ENCODE measurements at regions not wholly inside any gene's neighbourhood (a gene's known extent, or its start where the extent isn't known, plus 50 kb on each side); places are given as distances from the start of the nearest gene placed in this dataset.
"Not testable (repeated sequence)": the region's sequence is repeated elsewhere in the genome, so short reads cannot be mapped to it uniquely, and the experiment has no call there.

DNA sequence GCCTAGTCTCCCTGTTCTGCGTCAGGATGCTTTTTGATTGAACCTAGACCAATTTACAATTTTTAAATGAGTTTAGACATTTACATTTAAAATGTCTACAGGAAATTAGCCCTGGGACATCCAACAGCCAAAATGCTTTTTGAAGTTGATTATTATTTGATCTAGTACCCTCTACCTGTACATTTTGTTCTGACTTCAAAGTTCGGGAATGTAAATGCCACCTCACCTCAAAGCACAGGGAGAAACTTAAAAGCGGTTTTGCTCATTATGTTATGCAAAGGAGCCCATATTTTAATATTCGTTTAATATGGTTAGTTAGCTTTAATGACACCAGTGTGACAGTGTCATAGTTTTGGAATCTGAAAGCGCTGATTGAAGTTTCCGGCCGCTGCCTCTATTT is 80.1 kb upstream of the FAM204A start:
- no peaks in the 10 kb centered on the region for H3K36me3 ChIP-seq (replicated peaks in 1 of 2)
- H3K9me3 ChIP-seq (replicated peaks in 1 of 3): no peaks in the 10 kb centered on the region
- WGBS, 4 donors: 68 to 75% (median 73%) methylated on average over 7 of the region's 7 CpGs
- no peak for DNase-seq
- TF ChIP-seq, protein P1, sequence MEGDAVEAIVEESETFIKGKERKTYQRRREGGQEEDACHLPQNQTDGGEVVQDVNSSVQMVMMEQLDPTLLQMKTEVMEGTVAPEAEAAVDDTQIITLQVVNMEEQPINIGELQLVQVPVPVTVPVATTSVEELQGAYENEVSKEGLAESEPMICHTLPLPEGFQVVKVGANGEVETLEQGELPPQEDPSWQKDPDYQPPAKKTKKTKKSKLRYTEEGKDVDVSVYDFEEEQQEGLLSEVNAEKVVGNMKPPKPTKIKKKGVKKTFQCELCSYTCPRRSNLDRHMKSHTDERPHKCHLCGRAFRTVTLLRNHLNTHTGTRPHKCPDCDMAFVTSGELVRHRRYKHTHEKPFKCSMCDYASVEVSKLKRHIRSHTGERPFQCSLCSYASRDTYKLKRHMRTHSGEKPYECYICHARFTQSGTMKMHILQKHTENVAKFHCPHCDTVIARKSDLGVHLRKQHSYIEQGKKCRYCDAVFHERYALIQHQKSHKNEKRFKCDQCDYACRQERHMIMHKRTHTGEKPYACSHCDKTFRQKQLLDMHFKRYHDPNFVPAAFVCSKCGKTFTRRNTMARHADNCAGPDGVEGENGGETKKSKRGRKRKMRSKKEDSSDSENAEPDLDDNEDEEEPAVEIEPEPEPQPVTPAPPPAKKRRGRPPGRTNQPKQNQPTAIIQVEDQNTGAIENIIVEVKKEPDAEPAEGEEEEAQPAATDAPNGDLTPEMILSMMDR (IDR thresholded peaks at IDR 0.05): no peak
- H3K27me3 ChIP-seq: peaks cover 7% of the 10 kb centered on the region
- H3K4me1 ChIP-seq (replicated peaks in 1 of 2): no peaks in the 10 kb centered on the region
- no peak overlapping the region for H3K27ac ChIP-seq
- intact Hi-C loops (cut with DNase I): loop anchor here in 1 of 2 donors (10.0 kb wide), 1 partner anchor 927 kb away; no protein-coding TSS in a partner anchor
- H3K4me3 ChIP-seq: no peak overlapping the region

DNA sequence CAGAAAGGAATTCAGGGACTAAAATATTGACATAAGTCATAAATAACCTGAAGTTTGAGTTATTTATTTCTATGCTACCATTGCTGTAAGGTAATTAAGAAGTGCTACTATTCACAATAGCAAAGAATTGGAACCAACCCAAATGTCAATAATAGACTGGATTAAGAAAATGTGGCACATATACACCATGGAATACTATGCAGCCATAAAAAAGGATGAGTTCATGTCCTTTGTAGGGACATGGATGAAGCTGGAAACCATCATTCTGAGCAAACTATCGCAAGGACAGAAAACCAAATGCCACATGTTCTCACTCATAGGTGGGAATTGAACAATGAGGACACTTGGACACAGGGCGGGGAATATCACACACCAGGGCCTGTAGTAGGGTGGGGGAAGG is 77.9 kb upstream of the FAM204A start:
- not testable (repeated sequence) for H3K27ac ChIP-seq; H3K4me3 ChIP-seq; H3K4me1 ChIP-seq (replicated peaks in 1 of 2); DNase-seq; H3K36me3 ChIP-seq (replicated peaks in 1 of 2); H3K9me3 ChIP-seq (replicated peaks in 1 of 3)
- WGBS, 4 donors: 79 to 83% (median 81%) methylated on average over 2 of the region's 2 CpGs
- H3K27me3 ChIP-seq: peaks cover 13% of the 10 kb centered on the region
- intact Hi-C loops (cut with DNase I): loop anchor here in 1 of 2 donors (10.0 kb wide), 1 partner anchor 925 kb away; no protein-coding TSS in a partner anchor

DNA sequence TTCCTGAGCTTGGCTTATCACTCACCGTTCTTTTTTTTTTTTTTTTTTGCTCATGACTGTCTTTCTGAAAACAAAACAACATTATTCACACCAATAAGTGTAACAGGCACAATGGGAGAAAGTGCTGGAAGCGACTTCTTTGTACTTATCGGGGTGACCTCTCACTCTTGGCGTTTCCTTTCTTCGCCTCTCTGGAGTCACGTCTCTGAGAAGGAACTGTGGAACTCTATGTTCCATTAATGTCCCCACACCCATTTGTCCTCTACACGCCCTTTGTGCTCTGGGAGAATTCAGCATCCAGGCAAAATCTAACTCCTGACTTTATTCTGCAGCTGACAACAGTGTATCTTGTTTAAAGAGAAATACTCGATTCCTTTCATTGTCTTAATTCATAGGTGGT is 70.8 kb upstream of the FAM204A start:
- 51 to 67% (median 62%) methylated on average over 8 of the region's 8 CpGs for WGBS, 4 donors
- peaks cover 6% of the 10 kb centered on the region for H3K27me3 ChIP-seq
- no peak for TF ChIP-seq POLR2A (IDR thresholded peaks at IDR 0.05)
- TF ChIP-seq, protein P1 (IDR thresholded peaks at IDR 0.05): no peak
- H3K36me3 ChIP-seq (replicated peaks in 1 of 2): no peaks in the 10 kb centered on the region
- no peak overlapping the region for H3K4me3 ChIP-seq
- DNase-seq: peak in 2 of 7 donors; percentile 5 to 16
- H3K9me3 ChIP-seq (replicated peaks in 1 of 3): no peaks in the 10 kb centered on the region
- no peak overlapping the region for H3K27ac ChIP-seq
- intact Hi-C loops (cut with DNase I): no loop called here
- H3K4me1 ChIP-seq (replicated peaks in 1 of 2): no peaks in the 10 kb centered on the region

- TF ChIP-seq, protein P1 (IDR thresholded peaks at IDR 0.05): no peak
- TF ChIP-seq POLR2A (IDR thresholded peaks at IDR 0.05): no peak
- Histone ChIP-seq H3K4me1 (replicated peaks in 1 of 2) (no peaks in the 10 kb centered on the region), H3K4me3 (no peak overlapping the region), H3K36me3 (replicated peaks in 1 of 2) (no peaks in the 10 kb centered on the region), H3K9me3 (replicated peaks in 1 of 3) (no peaks in the 10 kb centered on the region), H3K27ac (no peak overlapping the region), H3K27me3 (peaks cover 6% of the 10 kb centered on the region)
- DNase-seq: no peak
- intact Hi-C loops (cut with DNase I): no loop called here
- WGBS, 4 donors: 71 to 85% (median 79%) methylated on average over 8 of the region's 8 CpGs
Measured at GRCh38 chr10:118412132-118412760, 70.1 kb upstream of the FAM204A start.

DNA sequence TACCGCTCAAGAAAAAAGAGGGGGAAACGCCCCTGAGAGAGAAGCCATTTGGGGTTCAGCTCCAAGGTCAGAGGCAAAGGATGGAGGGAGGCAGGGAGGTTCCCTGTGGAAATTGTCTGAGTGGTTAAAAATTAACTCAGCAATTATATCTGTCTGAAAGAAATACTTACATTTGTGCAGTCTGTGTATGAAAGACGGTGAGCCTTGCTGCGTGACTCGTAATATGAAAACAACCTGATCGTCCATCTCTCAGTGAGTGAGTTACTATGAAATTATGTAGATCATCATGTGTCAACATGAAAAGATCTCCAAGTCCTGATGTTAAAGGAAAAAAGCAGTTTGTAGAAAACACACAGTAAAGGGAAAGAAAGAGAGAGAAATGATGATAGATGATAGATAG is 67.2 kb upstream of the FAM204A start:
- no peak for DNase-seq
- no peaks in the 10 kb centered on the region for H3K27me3 ChIP-seq
- WGBS, 4 donors: 62 to 70% (median 65%) methylated on average over 6 of the region's 6 CpGs
- no peaks in the 10 kb centered on the region for H3K4me1 ChIP-seq (replicated peaks in 1 of 2)
- no peaks in the 10 kb centered on the region for H3K9me3 ChIP-seq (replicated peaks in 1 of 3)
- H3K27ac ChIP-seq: no peak overlapping the region
- no peak overlapping the region for H3K4me3 ChIP-seq
- no peaks in the 10 kb centered on the region for H3K36me3 ChIP-seq (replicated peaks in 1 of 2)
- intact Hi-C loops (cut with DNase I): no loop called here
- TF ChIP-seq, protein P1 (IDR thresholded peaks at IDR 0.05): no peak
- no peak for TF ChIP-seq POLR2A (IDR thresholded peaks at IDR 0.05)

All from adrenal gland (tissue), 9 donors.